Activated CD8-positive, alpha-beta memory T cell treated with anti-CD3 and anti-CD28 coated beads for 36 hours (primary cell): ENCODE measurements at regions not wholly inside any gene's neighbourhood (a gene's known extent, or its start where the extent isn't known, plus 50 kb on each side); places are given as distances from the start of the nearest gene placed in this dataset.

Experiments used
- CTCF ChIA-PET: fragments of 350-600 bp; sonication (Branson Sonifier 250); formaldehyde crosslinking; loops from one replicate; lab custom pipeline; 2021; ENCODE audit warnings: antibody characterized with exemption; lab: Charles Lee
- POLR2A ChIA-PET: fragments of 350-600 bp; sonication (Branson Sonifier 250); formaldehyde crosslinking; loops from one replicate; lab custom pipeline; 2021; ENCODE audit warnings: antibody characterized with exemption; lab: Charles Lee

DNA sequence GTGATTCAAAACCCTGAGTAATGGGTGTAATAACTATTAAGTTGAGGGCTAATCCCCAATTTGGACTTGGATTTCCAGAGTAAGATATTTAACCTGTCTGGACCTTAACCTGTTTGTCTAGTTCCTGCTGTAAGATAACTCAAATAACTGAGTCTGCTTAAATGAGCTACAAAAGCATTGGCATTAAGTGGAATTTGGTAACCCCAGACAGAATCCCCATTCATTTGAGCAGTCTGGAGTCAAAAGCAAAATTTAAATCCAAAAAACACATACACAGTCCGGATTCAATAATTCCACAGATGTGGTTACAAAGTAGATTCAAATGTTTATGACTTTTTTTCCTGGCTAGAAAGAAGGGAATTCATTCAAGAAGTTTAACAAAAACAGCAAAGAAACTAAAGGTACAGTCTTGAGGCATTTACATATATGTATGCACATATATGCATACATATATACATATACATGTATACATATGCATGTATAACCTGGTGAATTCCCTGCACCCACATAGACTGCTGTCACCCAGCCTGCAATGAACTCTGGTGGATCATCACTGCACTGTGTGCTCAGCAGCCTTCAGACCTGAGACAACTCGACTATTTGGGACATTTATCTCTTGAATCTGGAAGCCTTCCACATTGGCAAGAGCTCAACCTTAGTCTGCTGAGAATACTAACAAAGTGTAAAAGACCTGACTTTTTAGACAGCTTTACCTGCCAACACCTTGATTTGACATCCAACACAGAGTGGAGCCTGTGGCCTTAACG is 205.4 kb downstream of the LURAP1L start:
- POLR2A ChIA-PET = no interaction called here
- CTCF ChIA-PET = no interaction called here

DNA sequence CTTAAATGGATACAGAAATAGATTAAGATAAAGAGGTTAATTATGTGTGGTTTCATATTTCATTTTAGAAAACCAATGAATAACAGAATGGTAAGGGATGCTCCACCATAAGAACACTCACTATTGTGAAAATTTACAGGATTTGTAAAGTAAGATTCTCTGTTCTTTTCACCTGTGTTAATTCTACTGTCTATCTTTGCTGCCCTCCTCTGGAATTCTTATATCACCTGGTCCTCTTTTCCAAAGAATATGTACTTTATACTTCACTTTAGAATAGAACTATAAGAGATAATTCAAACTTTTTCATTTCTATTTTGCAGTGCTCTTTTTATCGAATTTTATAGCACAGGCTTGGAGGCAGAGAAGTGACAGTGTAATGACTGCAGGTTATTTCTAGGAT is 213.4 kb downstream of the LURAP1L start:
- ChIA-PET CTCF (no interaction called here), POLR2A (no interaction called here)

DNA sequence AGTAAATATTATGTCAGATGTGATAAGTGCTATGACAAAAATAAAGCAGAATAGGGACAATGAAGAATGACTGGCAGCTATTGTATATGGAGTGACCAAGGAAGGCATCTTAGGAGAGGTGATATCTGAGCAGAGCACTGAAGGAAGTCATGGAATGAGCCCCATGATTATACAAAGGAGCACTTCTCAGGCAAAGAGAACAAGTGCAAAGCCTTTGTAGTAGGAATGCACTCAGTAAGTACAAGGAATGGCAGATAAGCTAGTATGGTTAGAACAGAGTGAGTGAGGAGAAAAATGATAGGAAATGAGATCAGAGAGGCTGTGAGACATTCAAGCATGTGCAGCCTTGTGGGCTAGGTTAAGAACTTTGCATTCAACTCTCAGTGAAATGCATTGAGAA is 214.8 kb downstream of the LURAP1L start:
- ChIA-PET CTCF (no interaction called here), POLR2A (no interaction called here)

DNA sequence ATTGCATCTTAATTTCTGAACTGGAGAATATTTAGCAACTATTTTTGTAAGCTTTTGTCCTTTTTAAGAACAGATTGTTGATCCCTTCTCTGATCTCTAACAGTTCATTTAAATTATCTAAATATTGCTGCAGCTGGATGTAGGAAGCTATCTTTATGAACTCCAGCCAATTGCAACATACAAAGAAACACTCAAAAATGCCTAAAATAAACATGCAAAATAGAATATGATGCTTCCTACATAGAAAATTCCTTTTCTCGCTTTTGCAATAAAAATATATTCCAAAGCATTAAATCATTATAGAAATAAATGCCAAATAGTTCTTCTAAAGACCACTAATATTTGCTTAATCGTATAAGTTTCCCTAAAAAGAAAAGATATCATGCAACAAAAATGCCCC is 218.6 kb downstream of the LURAP1L start:
- POLR2A ChIA-PET = no interaction called here
- CTCF ChIA-PET = no interaction called here

DNA sequence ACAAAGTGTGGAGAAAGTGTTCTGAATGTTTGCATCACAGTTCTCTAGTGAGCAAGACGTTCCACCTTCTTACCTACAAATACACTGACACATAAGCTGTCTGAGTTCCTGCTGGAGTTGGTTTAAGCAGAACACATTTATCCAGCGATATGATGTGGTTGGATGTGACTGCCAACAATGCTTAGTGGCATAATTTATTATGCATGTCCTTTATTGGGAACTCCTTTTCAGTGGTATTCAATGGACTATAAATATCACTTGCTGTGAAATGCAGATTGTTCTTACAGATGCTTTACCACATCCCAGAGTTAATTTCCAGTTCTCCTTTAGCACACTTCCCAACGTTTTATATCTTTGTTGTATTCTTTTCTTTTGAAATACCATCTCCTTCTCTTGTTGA is 222.2 kb downstream of the LURAP1L start:
- ChIA-PET POLR2A (no interaction called here), CTCF (no interaction called here)

DNA sequence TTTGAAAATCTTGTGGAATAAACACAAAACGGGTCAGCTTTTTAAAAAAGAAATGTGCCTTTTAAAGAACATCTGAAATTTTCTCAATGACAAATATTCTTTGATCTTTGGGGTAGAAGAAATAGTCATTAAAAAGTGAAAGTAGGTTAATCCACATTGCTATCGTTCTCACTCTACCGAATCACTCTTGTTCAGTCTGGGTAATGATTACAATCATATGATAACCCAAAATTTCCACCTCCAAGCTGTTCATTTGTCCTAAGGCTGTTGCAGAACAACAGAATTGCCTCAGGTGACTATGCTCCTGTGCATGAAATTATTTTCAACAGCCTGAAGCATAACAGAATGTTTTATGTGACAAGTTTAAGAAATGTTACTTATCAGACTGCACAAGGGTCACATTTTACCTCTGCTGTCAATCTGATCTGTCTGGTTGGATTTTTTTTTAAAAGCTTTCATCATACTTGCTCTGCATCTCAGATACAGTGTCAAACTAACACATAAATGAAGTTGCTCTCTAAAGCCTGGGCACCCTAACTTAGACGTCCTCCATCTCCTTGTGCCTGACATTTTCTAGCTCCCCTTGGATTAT is 227.3 kb downstream of the LURAP1L start:
- ChIA-PET CTCF (interaction anchor here (1.1 kb wide), 1 partner anchor 9 kb away, joined by 3 read pairs; no protein-coding TSS in a partner anchor), POLR2A (no interaction called here)

DNA sequence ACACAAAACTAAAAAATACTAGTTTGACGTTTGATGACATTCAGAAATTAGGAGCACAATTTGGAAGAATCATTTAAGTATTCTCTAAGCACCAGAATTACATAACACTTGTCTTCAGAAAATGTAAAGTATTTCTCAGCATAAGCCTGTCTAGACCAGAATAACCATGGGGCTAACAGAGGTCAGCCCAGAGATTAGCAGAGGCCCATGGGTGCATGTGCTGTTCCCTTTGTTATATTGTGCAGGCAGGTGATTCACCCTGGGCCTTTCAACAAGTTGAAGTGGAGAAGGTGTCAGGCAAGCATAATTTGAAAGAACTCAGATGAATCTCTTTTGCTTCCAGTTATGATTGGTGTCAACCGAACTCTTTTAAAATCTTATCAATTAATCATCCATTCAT is 227.9 kb downstream of the LURAP1L start:
- ChIA-PET POLR2A (no interaction called here), CTCF (no interaction called here)

DNA sequence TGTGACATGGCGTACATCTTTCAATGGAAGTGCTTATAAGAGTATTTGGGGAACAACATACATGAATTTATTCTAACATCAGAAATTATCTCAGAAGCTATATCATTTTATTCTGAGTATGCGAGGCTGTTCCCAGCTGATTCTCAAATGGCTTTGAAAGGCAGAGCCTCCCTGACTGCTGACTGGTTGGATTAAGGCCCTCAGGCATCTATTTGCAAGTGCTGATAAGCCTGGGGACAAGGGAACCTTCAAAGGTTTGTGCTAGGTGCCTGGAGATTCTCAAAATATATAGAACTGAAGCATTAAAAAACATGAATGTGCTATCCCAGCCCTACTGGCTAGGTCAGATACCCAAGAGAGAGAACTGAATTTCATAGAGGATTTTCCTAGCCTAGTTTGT is 235.1 kb downstream of the LURAP1L start:
- POLR2A ChIA-PET = no interaction called here
- CTCF ChIA-PET = no interaction called here

DNA sequence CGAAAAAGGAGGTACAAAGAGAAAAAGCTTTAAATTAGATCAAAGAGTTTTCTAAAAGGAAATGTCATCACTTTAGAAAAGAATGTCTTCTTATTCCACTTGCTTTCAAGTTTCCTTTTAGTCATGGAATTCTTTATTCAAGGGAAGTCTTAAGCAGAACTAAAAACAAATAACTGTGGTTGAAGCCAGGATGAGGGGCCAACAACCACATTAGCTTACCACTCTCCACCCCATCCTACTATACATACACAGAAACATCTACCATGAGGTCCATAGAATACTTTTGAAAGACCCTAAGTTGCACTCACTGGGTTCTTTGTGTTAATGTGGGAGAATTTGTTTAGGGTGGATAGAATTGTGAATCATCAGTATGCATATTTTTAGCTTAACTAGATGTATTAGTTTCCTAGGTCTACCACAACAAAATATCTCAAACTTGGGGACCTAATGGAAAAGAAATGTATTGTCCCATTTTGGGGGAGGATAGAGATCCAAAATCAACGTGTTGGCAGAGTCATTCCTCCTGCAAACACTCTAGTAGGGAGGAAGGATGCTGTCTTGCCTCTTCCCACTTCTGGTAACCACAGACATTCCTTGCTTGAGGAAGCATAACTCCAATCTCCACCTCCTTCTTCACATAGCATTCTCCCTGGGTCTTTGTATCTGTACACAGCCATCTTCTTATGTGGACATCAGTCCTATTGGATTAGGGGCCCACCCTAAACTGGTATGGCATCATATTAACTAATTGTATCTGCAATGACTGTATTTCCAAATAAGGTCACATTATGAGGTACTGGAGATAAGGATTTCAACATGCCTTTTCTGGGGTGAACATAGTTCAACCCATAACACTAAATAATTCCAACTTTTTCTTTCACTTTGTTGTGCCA is 239.4 kb downstream of the LURAP1L start:
- ChIA-PET POLR2A (no interaction called here), CTCF (no interaction called here)

DNA sequence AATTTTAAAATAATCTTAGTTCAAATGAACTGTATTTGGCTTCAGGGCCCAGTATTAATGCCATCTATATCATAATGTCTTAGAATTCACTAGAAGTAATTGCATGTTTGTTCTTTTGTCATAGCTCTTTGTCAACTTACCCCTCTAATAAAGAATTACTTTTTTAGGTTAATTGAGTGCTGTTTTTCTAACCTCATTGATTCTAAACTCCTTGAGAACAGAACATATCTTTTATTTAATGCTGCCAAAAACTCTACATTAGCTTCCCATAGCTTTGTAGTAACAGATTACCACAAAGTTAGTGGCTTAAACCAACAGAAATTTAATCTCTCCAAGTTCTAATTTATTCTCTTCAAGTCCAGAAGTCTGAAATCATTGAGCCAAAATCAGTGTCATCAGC is 242.4 kb downstream of the LURAP1L start:
- CTCF ChIA-PET = no interaction called here

DNA sequence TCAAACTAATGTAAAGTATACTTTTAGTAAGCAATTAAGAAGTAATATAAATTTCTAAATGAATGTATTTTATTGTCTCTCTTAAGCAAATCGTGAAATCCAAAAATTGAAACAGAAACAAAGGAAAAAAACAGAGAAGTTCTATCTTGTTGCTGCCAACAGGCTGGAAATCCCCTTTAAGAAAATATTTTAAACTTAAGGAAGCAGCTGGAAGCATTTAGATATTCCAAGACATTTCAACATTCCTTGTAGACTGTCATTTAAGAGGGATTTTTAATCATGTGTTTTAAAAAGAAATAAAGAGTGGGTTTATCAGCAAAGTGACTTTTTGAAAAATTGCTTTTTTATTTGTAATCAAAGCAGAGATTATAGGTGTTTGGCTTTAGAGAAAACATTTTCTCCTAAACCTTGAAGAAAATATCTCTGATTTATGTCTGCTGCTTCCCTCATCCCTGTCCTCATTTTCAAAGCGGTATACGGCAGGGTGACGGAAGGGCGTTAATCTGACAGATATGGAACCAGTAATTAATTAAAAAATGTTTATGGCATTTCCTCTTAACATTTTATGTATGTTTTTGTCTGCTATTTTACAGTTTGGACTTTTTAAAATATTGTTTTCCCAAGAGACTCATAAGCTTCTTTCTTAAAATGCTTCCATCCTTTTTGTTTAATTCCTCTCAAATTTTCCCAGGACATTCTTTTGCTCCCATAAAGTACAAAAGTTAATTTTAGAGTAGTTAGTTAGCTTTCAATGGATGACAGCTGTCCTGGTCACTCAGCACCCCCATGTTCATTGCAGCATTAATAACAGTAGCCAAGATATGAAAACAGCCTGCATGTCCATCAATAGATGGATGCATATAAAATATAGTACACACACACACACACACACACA is 245.6 kb downstream of the LURAP1L start:
- ChIA-PET CTCF (interaction anchor here (0.6 to 0.7 kb wide), 2 partner anchors 646 to 1060 kb away, joined by 3 to 6 read pairs; no protein-coding TSS in a partner anchor), POLR2A (no interaction called here)

More for the DNA sequence above, 242.4 kb downstream of the LURAP1L start:
- POLR2A ChIA-PET = no interaction called here

DNA sequence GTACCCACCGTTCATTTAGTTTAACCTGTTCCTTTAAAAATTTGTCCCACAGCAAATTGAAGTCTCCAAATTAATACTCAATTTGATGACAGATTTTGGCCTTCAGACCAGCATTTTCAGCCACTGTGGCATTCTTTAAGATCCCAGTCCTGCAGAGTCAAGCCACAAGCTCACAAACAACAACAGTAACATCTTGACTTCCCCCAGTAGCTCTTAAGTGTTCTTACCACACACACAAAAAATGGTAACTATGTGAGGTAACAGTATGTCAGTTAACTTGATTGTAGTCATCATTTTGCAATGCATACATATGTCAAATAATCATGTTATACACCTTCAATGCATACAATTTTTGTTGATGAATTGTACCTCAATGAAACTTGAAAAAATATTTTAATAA is 247.9 kb downstream of the LURAP1L start:
- ChIA-PET POLR2A (no interaction called here), CTCF (no interaction called here)

DNA sequence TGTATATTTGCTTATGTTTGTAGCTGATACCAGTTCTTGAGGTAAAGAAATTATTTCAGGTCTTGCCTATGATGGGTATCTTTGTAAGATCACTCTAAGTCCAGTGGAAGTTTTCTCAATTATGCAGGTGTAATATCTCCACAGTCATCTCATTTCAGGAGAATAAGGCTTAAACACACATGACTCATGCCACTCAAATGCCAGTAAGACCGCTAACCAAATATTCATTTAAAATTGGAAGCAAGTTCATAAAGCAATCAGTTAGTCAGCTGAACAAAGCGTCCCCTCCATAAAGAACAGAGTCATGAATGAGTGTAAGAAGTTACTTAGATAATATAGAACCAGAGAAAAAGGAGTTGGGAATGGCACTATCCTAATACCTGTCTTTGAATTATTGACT is 248.7 kb downstream of the LURAP1L start:
- ChIA-PET CTCF (no interaction called here), POLR2A (no interaction called here)

DNA sequence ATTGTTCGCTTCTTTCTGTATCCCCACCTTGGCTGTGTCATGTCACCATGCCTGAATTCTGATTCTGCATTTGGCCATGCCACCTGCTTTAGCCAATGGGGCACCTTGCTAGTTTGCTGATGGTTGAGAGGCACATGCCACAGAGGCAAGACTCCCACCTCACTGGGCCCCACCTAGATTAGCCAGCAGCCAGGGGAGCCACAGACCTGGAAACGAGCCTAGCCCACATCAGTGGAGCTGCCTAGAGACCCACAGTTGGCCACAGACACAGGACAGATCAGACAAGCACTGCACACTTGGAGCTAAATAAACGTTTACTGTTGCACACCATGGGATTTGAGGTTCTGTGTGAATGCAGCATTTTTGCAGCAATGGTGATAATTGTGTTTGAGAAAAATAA is 252.1 kb downstream of the LURAP1L start:
- POLR2A ChIA-PET = no interaction called here
- CTCF ChIA-PET = no interaction called here

DNA sequence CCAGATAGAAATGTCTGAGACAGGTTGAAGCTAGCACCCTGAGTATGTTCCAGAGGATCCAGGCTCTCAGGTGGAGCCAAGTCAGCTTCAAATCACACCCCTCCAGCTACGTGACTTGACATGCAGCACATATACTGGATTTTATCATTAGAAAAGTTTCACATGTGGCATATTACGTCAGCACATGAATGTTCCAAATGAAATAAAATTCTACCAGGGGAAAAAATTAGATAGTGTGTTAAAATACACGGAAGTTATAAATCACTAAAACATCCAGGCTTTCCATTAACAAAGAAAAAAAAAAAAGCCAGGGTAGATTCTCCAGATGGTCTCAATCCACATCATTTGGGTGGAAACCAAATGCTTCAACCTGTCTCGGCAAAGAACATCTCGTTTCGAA is 251.6 kb downstream of the MPDZ start:
- POLR2A ChIA-PET = no interaction called here

DNA sequence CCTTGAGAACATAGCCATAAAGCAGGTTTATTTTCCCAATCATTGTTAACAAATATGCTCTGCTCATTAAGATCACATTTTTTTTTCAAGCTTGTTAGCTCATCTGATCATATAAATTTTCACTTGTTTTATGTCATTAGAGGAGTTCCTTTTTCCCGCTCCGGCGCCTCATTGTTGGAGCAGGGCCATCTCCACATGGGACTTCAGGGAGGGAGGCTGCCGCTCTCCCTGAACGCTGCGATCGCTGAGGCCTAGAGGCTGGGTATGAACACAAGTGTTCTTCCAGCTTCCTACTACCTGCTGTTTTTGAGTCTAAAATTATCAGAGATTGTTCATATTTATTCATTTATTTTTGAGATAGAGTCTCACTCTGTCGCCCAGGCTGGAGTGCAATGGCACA is 246.9 kb downstream of the MPDZ start:
- ChIA-PET POLR2A (no interaction called here), CTCF (no interaction called here)

More for the DNA sequence above, 251.6 kb downstream of the MPDZ start:
- CTCF ChIA-PET = no interaction called here

DNA sequence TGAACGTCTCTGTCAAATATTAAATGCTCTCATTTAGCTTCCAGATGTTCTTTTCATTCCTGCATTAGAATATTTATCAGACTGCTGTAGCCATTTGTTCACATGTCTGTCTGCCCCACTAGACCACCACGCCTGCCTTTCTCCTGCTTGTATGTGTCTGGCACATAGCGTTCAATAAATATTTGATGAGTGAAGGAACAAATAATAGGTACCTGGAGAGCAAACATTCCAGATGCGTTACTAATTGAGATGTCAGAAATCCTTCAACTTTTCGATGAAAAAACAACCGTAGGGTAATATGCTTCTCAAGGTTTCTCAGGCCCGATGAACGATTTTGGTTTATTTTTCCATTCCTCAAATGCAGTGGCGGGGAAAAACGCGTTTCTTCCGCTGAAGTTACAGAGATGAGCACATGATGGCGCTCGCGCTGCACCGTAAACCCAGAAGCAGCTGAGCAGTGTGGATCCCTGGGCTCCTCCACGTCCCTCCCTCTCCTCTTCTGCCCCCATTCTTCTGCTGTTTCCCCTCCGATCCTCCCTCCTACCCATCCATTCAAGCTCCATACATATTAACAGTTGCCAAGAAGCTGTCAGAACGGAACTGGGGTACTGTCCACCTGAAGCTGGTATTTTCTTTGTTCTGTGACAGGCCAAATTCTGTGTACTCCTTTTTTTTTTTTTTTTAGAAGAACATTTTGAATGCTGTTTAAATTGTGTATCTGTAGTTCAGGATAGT is 245.4 kb downstream of the MPDZ start:
- ChIA-PET CTCF (no interaction called here), POLR2A (no interaction called here)

DNA sequence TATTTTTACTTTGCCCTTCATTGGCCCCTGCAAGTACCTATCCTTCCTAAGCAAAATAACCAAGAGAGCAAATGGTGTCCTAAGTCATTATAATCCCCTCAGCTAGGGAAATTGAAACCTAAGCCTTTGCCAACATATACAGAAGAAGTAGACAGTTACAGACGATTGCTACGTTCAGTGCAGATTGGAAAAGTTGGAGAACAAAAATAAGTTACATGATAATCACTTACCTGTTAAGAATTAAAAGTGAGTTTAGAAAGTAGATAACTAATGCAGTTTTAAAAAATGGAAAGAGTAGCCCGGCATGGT is 244.8 kb downstream of the MPDZ start:
- ChIA-PET POLR2A (no interaction called here), CTCF (no interaction called here)

DNA sequence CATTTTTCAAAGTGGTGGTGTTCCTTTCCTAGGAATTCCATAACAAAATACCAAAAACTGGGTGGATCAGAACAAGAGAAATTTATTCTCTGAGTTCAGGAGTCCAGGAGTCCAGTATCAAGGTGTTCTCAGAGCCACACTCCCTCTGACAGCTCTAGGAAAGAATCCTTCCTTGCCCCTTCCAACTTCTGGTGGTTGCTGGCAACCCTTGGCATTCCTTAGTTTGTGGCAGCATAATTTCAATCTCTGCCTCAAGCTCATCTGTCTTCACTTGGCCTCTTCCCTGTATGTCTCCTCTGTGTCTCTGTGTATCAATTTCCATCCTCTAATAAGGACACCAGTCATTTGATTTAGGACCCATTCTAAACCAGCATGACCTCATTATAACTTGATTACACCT is 243.7 kb downstream of the MPDZ start:
- ChIA-PET POLR2A (no interaction called here), CTCF (no interaction called here)
